Activated CD4-positive, alpha-beta T cell treated with anti-CD3 and anti-CD28 coated beads for 36 hours (primary cell): ENCODE measurements at regions not wholly inside any gene's neighbourhood (a gene's known extent, or its start where the extent isn't known, plus 50 kb on each side); places are given as distances from the start of the nearest gene placed in this dataset.

ENCODE experiments used
- ATAC-seq: fragments of 200-7000 bp; cut with Tn5 transposase; one replicate; pipeline ENCODE4 v1.10.0; 2021; ENCODE audit warnings: mild to moderate bottlenecking, moderate library complexity
- CTCF ChIA-PET: fragments of 350-600 bp; sonication (Branson Sonifier 250); formaldehyde crosslinking; loops from one replicate; lab custom pipeline; 2021; ENCODE audit warnings: antibody characterized with exemption; lab: Charles Lee
- POLR2A ChIA-PET: fragments of 350-600 bp; sonication (Branson Sonifier 250); formaldehyde crosslinking; loops from one replicate; lab custom pipeline; 2021; ENCODE audit warnings: antibody characterized with exemption, inconsistent platforms; lab: Charles Lee
- DNase-seq: peaks from one replicate; pipeline ENCODE4 v3.0.0-alpha.2; 2020
- H3K27ac Mint-ChIP-seq: one replicate; pipeline ENCODE4 v1.8.0; 2021; ENCODE audit warnings: mixed read lengths
- H3K27me3 Mint-ChIP-seq: one replicate; pipeline ENCODE4 v1.8.0; 2021; ENCODE audit warnings: mixed read lengths
- H3K36me3 Mint-ChIP-seq: one replicate; pipeline ENCODE4 v1.8.0; 2021; ENCODE audit warnings: low read depth, mixed read lengths
- H3K4me1 Mint-ChIP-seq: one replicate; pipeline ENCODE4 v1.8.0; 2021; ENCODE audit warnings: mixed read lengths
- H3K4me3 Mint-ChIP-seq: one replicate; pipeline ENCODE4 v1.8.0; 2021; ENCODE audit warnings: mild to moderate bottlenecking, moderate library complexity, mixed read lengths
- H3K9me3 Mint-ChIP-seq: one replicate; pipeline ENCODE4 v1.8.0; 2021; ENCODE audit warnings: low read depth, mixed read lengths
- intact Hi-C, 2 experiments: fragments of 100-400 bp; cut with DNase I in 1 of 2; cut with micrococcal nuclease in 1 of 2; formaldehyde crosslinking; loops; one replicate each; pipeline versions ENCODE4 v1.14.2 to v1.15.1; 2022 to 2024; cut with DNase I, micrococcal nuclease

- CTCF ChIA-PET, result interaction anchor here (0.7 to 2.0 kb wide), 4 partner anchors 24 to 918 kb away, joined by 3 to 7 read pairs (median 3); no protein-coding TSS in a partner anchor
- intact Hi-C loops, result loop anchor here in 1 of 2 experiments (2.0 to 10.0 kb wide), 4 partner anchors 23 to 919 kb away; partner anchors contain the start of gene IGSF21
Observed at GRCh38 chr1:18580047-18580446, 50.6 kb upstream of the PAX7 start.

GRCh38 chr1:18580691-18581419 is 49.8 kb upstream of the PAX7 start:
- Mint-ChIP-seq H3K36me3 (no peaks in the 10 kb centered on the region), H3K4me3 (no peak overlapping the region), H3K4me1 (no peaks in the 10 kb centered on the region), H3K27me3 (peaks cover 12% of the 10 kb centered on the region), H3K27ac (no peak overlapping the region), H3K9me3 (no peaks in the 10 kb centered on the region)
- POLR2A ChIA-PET, result no interaction called here
- no peak for ATAC-seq
- intact Hi-C loops, result loop anchor here in 1 of 2 experiments (2.0 to 10.0 kb wide), 4 partner anchors 24 to 920 kb away; partner anchors contain the start of gene IGSF21
- DNase-seq, result no peak
- CTCF ChIA-PET, result interaction anchor here (0.7 to 2.1 kb wide), 12 partner anchors 18 to 919 kb away, joined by 3 to 8 read pairs (median 3); no protein-coding TSS in a partner anchor

More at GRCh38 chr1:18580047-18580446, 50.6 kb upstream of the PAX7 start:
- Mint-ChIP-seq H3K27ac (no peak overlapping the region), H3K27me3 (peaks cover 11% of the 10 kb centered on the region), H3K4me1 (no peaks in the 10 kb centered on the region), H3K9me3 (no peaks in the 10 kb centered on the region), H3K36me3 (no peaks in the 10 kb centered on the region), H3K4me3 (no peak overlapping the region)
- ATAC-seq, result no peak
- POLR2A ChIA-PET, result no interaction called here
- DNase-seq, result no peak
